K562 (cell line): ENCODE measurements at regions not wholly inside any gene's neighbourhood (a gene's known extent, or its start where the extent isn't known, plus 50 kb on each side); places are given as distances from the start of the nearest gene placed in this dataset.

ENCODE experiments used
- ATAC-seq: fragments of 200-7000 bp; cut with Tn5 transposase; 3 replicates; pipeline ENCODE4 v1.9.1; 2020; ENCODE audit warnings: moderate library complexity
- BruUV-seq: library from RNA; stranded (reverse); fragments of 400-500 nt; replicated peaks from 2 replicates; lab custom pipeline; 2021; lab: Mats Ljungman, UMichigan
- CTCF ChIA-PET: fragments of 300-600 bp; formaldehyde crosslinking; extraction: SDS; loops from one replicate; lab custom pipeline; 2021; ENCODE audit warnings: low intra/inter-chr PET ratio; lab: Yijun Ruan, JAX
- POLR2A ChIA-PET: fragments of 300-600, 350-650 bp; sonication (Branson Sonifier 250); formaldehyde crosslinking; extraction: SDS; loops from one replicate; lab custom pipeline; 2021; ENCODE audit warnings: antibody characterized with exemption, inconsistent platforms; lab: Yijun Ruan, JAX
- DNase-seq, 4 experiments: peaks; one replicate each; pipeline versions ENCODE4 v3.0.0 to v3.0.0-alpha.2; 2011 to 2018; ENCODE audit warnings: low spot score in 3 of 4, mixed read lengths in 3 of 4; ENCODE audit errors: extremely low read depth in 1 of 4
- FAIRE-seq: peaks from 2 replicates; lab custom pipeline; 2011; peaks lifted over from hg19 to GRCh38; lab: Jason Lieb, UNC
- H2AFZ ChIP-seq: 2 replicates; pipeline ENCODE4 v1.6.0; 2011; ENCODE audit warnings: low read depth, low read length, control low read depth, inconsistent platforms
- H3K27ac ChIP-seq: fragments of 200-600 bp; 3 replicates; pipeline ENCODE4 v1.8.0; 2011; ENCODE audit warnings: low read depth, mild to moderate bottlenecking, control low read depth, inconsistent platforms, low read length, moderate library complexity, mixed read lengths; ENCODE audit errors: extremely low read depth
- H3K27me3 ChIP-seq, 2 experiments: fragments of 300-600 bp in 1 of 2; 2 replicates in 1 of 2; 3 replicates in 1 of 2; pipeline versions ENCODE4 v1.6.0 to v1.8.0; 2011; ENCODE audit warnings: inconsistent platforms in 2 of 2, low read length in 2 of 2, mild to moderate bottlenecking in 1 of 2, mixed read lengths in 1 of 2, moderate library complexity in 1 of 2; ENCODE audit not compliant: control insufficient read depth in 2 of 2, insufficient read depth in 2 of 2
- H3K36me3 ChIP-seq: fragments of 300-600 bp; 3 replicates; pipeline ENCODE4 v1.8.0; 2011; ENCODE audit warnings: mild to moderate bottlenecking, low read length, inconsistent platforms; ENCODE audit not compliant: control insufficient read depth, insufficient read depth
- H3K4me1 ChIP-seq, 2 experiments: fragments of 200-600 bp in 1 of 2; replicated peaks in 1 of 2; 2 replicates in 1 of 2; 3 replicates in 1 of 2; pipeline versions ENCODE4 v1.5.1 to v1.8.0; 2011; ENCODE audit warnings: inconsistent platforms in 2 of 2, low read length in 2 of 2, mild to moderate bottlenecking in 1 of 2, mixed read lengths in 1 of 2, moderate library complexity in 1 of 2; ENCODE audit not compliant: control insufficient read depth in 2 of 2, insufficient read depth in 2 of 2
- H3K4me2 ChIP-seq: 2 replicates; pipeline ENCODE4 v1.6.1; 2011; ENCODE audit warnings: low read length, control low read depth, inconsistent platforms, mixed read lengths; ENCODE audit not compliant: insufficient read depth
- H3K4me3 ChIP-seq: fragments of 200-600 bp; sonication (generic), shearing (Covaris generic); 2 replicates; pipeline ENCODE4 v1.5.1; 2016; ENCODE audit warnings: control low read depth, inconsistent platforms
- H3K79me2 ChIP-seq: fragments of 200-600 bp; 3 replicates; pipeline ENCODE4 v1.8.0; 2011; ENCODE audit warnings: low read length, inconsistent platforms; ENCODE audit not compliant: control insufficient read depth, insufficient read depth
- H3K9ac ChIP-seq, 2 experiments: 2 replicates each; pipeline versions ENCODE4 v1.6.0 to v1.6.1; 2011; ENCODE audit warnings: low read depth in 2 of 2, low read length in 2 of 2, control low read depth in 1 of 2, inconsistent platforms in 1 of 2, mild to moderate bottlenecking in 1 of 2, mixed read lengths in 1 of 2; ENCODE audit not compliant: insufficient read depth in 1 of 2
- H3K9me1 ChIP-seq: one replicate; pipeline ENCODE4 v1.6.0; 2011; ENCODE audit warnings: inconsistent platforms, mild to moderate bottlenecking, low read length, moderate library complexity; ENCODE audit not compliant: control insufficient read depth, insufficient read depth
- H3K9me3 ChIP-seq: replicated peaks from 2 replicates; pipeline ENCODE4 v1.5.1; 2011; ENCODE audit warnings: low read depth, low read length, inconsistent platforms; ENCODE audit not compliant: control insufficient read depth, insufficient read depth
- H4K20me1 ChIP-seq: replicated peaks from 2 replicates; pipeline ENCODE4 v1.6.1; 2011; ENCODE audit warnings: low read length, inconsistent platforms, mixed read lengths; ENCODE audit not compliant: control insufficient read depth, insufficient read depth
- CBX3 ChIP-seq, 2 experiments: IDR thresholded peaks; 1 replicate in 1 of 2; 2 replicates in 1 of 2; pipeline ENCODE4 v1.6.1; 2012; ENCODE audit warnings: inconsistent platforms in 2 of 2, low read length in 2 of 2, borderline replicate concordance in 1 of 2, control low read depth in 1 of 2
- HDAC3 ChIP-seq: fragments of 450-650 bp; IDR thresholded peaks from 2 replicates; pipeline ENCODE4 v1.6.1; 2018; ENCODE audit warnings: borderline replicate concordance, mild to moderate bottlenecking, moderate library complexity; ENCODE audit not compliant: partially characterized antibody
- KLF10 ChIP-seq: fragments of 250-450 bp; sonication (Bioruptor Pico); IDR thresholded peaks from 2 replicates; pipeline ENCODE4 v1.6.1; 2021; ENCODE audit warnings: matching md5 sums
- MCM7 ChIP-seq, 2 experiments: fragments of 450-650 bp; IDR thresholded peaks; 2 replicates each; pipeline ENCODE4 v1.6.1; 2016 to 2018
- NEUROD1 ChIP-seq: fragments of 150-350 bp; IDR thresholded peaks from 2 replicates; pipeline ENCODE4 v1.6.1; 2014; ENCODE audit warnings: borderline replicate concordance, low read length, low read depth; ENCODE audit not compliant: partially characterized antibody
- SRSF1 ChIP-seq: fragments of 200-400 bp; formaldehyde crosslinking; IDR thresholded peaks from 2 replicates; pipeline ENCODE4 v1.6.1; 2017; ENCODE audit warnings: mild to moderate bottlenecking, low read depth, low read length, moderate library complexity
- STAG1 ChIP-seq: sonication (generic); formaldehyde crosslinking; IDR thresholded peaks from 2 replicates; pipeline ENCODE4 v1.5.0; 2020; ENCODE audit warnings: missing genetic modification reagents, borderline replicate concordance
- TARDBP ChIP-seq: fragments of 450-650 bp; IDR thresholded peaks from 2 replicates; pipeline ENCODE4 v1.6.1; 2016
- ZNF76 ChIP-seq: fragments of 250-450 bp; sonication (Bioruptor Pico); IDR thresholded peaks from 2 replicates; pipeline ENCODE4 v1.4.0; 2020; ENCODE audit warnings: mild to moderate bottlenecking, moderate library complexity, borderline replicate concordance
- WGBS: fragments of 100-300 bp; shearing (Covaris generic); methylation state at CpG from one replicate; pipeline ENCODE4 v1.1.6; 2016; ENCODE audit warnings: low coverage, mixed read lengths; ENCODE audit not compliant: insufficient coverage; ENCODE audit errors: missing lambda C conversion rate; 5-methylcytosine and 5-hydroxymethylcytosine counted together
- in situ Hi-C: fragments of 300-500 bp; cut with MboI; formaldehyde crosslinking; loops from 4 replicates; pipeline ENCODE4 v1.15.0; 2018; ENCODE audit warnings: inconsistent platforms, mixed read lengths
- intact Hi-C: fragments of 100-400 bp; cut with micrococcal nuclease; formaldehyde crosslinking; loops from 2 replicates; pipeline ENCODE4 v1.14.2; 2022
- TF ChIP-seq, protein P1 (sequence below): IDR thresholded peaks from 2 replicates; pipeline ENCODE4 v1.6.1; 2011; ENCODE audit warnings: borderline replicate concordance, low read depth, mild to moderate bottlenecking, moderate library complexity, low read length; ENCODE audit not compliant: insufficient read depth, poor library complexity, severe bottlenecking
- TF ChIP-seq, protein P2 (sequence below), 2 experiments: fragments of 200-800 bp in 1 of 2; sonication (Bioruptor generic) in 1 of 2; sonication (generic) in 1 of 2; formaldehyde crosslinking in 1 of 2; IDR thresholded peaks in 1 of 2; conservative IDR thresholded peaks in 1 of 2; 2 replicates each; pipeline versions ENCODE4 v1.5.0 to v1.6.1; 2016 to 2020; ENCODE audit warnings: missing compliant biosample characterization in 1 of 2, missing genetic modification characterization in 1 of 2, missing genetic modification reagents in 1 of 2
- TF ChIP-seq, protein P3 (sequence below): IDR thresholded peaks from 3 replicates; pipeline ENCODE4 v1.6.1; 2011; ENCODE audit warnings: borderline replicate concordance, mild to moderate bottlenecking, moderate library complexity; ENCODE audit not compliant: insufficient read length; ENCODE audit errors: extremely low read depth
- TF ChIP-seq, protein P4 (sequence below): fragments of 450-650 bp; IDR thresholded peaks from 2 replicates; pipeline ENCODE4 v1.6.1; 2018; ENCODE audit warnings: mild to moderate bottlenecking, low read depth; ENCODE audit not compliant: partially characterized antibody

DNA sequence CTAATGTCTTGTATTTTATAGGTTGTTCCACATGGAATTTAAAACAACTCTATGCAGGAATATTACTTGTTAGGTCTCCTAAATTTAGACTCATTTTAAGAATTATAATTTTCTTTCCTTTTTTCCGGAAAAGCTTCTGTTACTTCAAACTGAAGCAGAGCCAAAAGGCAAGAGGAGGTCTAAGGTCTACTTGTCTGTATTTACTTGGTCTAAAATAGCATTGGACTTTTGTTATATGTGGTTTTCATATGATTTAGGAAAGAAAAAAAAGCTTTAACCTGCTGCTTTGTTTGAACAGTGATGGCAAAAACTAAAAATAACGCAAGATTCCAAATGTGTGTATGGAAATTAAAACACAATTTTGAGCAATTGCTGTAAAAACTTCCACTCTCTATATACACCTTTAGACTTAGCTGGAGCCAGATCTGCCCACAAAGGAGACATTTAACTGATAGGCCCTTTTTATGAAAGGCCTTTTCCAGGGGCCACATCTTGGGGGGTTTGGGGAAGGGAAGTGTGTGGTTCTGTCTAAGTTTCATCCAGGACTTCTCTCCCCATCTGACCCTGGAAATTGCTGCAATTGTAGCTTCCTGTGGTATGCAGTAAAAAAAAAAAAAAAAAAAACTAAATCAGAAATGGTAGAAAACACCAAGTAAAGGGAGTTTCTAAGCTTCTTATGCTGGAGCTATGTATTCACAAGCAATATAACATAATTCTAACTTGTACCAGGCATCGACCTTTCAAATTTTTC lies 307.7 kb upstream of the MEF2C start:
- DNase-seq (no peak), ATAC-seq (no peak), FAIRE-seq (no peak)
- no peak overlapping the region for H3K4me2 ChIP-seq
- no peaks in the 10 kb centered on the region for H3K9me3 ChIP-seq
- no peak for TF ChIP-seq CBX3 (IDR thresholded peaks at IDR 0.05; ENCODE audit: borderline replicate concordance in 1 of 2, low read length in 2 of 2)
- TF ChIP-seq STAG1 (CRISPR knock-in tag) = no peak
- TF ChIP-seq, protein P1, sequence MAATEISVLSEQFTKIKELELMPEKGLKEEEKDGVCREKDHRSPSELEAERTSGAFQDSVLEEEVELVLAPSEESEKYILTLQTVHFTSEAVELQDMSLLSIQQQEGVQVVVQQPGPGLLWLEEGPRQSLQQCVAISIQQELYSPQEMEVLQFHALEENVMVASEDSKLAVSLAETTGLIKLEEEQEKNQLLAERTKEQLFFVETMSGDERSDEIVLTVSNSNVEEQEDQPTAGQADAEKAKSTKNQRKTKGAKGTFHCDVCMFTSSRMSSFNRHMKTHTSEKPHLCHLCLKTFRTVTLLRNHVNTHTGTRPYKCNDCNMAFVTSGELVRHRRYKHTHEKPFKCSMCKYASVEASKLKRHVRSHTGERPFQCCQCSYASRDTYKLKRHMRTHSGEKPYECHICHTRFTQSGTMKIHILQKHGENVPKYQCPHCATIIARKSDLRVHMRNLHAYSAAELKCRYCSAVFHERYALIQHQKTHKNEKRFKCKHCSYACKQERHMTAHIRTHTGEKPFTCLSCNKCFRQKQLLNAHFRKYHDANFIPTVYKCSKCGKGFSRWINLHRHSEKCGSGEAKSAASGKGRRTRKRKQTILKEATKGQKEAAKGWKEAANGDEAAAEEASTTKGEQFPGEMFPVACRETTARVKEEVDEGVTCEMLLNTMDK = no peak
- TF ChIP-seq, protein P2, sequence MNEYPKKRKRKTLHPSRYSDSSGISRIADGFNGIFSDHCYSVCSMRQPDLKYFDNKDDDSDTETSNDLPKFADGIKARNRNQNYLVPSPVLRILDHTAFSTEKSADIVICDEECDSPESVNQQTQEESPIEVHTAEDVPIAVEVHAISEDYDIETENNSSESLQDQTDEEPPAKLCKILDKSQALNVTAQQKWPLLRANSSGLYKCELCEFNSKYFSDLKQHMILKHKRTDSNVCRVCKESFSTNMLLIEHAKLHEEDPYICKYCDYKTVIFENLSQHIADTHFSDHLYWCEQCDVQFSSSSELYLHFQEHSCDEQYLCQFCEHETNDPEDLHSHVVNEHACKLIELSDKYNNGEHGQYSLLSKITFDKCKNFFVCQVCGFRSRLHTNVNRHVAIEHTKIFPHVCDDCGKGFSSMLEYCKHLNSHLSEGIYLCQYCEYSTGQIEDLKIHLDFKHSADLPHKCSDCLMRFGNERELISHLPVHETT (CRISPR knock-in tag; conservative IDR thresholded peaks at IDR 0.05 in 1 of 2, IDR thresholded peaks at IDR 0.05 in 1 of 2) = no peak
- TF ChIP-seq SRSF1 = no peak
- no peak for TF ChIP-seq TARDBP
- no peak for TF ChIP-seq ZNF76 (CRISPR knock-in tag)
- TF ChIP-seq HDAC3 = no peak
- TF ChIP-seq, protein P3, sequence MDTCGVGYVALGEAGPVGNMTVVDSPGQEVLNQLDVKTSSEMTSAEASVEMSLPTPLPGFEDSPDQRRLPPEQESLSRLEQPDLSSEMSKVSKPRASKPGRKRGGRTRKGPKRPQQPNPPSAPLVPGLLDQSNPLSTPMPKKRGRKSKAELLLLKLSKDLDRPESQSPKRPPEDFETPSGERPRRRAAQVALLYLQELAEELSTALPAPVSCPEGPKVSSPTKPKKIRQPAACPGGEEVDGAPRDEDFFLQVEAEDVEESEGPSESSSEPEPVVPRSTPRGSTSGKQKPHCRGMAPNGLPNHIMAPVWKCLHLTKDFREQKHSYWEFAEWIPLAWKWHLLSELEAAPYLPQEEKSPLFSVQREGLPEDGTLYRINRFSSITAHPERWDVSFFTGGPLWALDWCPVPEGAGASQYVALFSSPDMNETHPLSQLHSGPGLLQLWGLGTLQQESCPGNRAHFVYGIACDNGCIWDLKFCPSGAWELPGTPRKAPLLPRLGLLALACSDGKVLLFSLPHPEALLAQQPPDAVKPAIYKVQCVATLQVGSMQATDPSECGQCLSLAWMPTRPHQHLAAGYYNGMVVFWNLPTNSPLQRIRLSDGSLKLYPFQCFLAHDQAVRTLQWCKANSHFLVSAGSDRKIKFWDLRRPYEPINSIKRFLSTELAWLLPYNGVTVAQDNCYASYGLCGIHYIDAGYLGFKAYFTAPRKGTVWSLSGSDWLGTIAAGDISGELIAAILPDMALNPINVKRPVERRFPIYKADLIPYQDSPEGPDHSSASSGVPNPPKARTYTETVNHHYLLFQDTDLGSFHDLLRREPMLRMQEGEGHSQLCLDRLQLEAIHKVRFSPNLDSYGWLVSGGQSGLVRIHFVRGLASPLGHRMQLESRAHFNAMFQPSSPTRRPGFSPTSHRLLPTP = no peak
- no peak for TF ChIP-seq KLF10 (CRISPR knock-in tag)
- no peak for TF ChIP-seq MCM7 (IDR thresholded peaks at IDR 0.05)
- TF ChIP-seq, protein P4, sequence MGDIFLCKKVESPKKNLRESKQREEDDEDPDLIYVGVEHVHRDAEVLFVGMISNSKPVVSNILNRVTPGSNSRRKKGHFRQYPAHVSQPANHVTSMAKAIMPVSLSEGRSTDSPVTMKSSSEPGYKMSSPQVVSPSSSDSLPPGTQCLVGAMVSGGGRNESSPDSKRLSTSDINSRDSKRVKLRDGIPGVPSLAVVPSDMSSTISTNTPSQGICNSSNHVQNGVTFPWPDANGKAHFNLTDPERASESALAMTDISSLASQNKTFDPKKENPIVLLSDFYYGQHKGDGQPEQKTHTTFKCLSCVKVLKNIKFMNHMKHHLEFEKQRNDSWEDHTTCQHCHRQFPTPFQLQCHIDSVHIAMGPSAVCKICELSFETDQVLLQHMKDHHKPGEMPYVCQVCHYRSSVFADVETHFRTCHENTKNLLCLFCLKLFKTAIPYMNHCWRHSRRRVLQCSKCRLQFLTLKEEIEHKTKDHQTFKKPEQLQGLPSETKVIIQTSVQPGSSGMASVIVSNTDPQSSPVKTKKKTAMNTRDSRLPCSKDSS = no peak
- no peak for TF ChIP-seq NEUROD1
- intact Hi-C loops = no loop called here
- no peaks in the 10 kb centered on the region for H3K79me2 ChIP-seq
- H3K9ac ChIP-seq = no peak overlapping the region
- no peaks in the 10 kb centered on the region for H3K4me1 ChIP-seq
- no peak overlapping the region for H3K4me3 ChIP-seq
- H3K27me3 ChIP-seq = no peaks in the 10 kb centered on the region
- H2AFZ ChIP-seq = no peak overlapping the region
- POLR2A ChIA-PET = no interaction called here
- H3K36me3 ChIP-seq = no peaks in the 10 kb centered on the region
- H3K27ac ChIP-seq = no peak overlapping the region
- no peaks in the 10 kb centered on the region for H4K20me1 ChIP-seq
- CTCF ChIA-PET = no interaction called here
- H3K9me1 ChIP-seq = no peaks in the 10 kb centered on the region
- in situ Hi-C loops = no loop called here
- 47% methylated on average over 3 of the region's 3 CpGs for WGBS
- no TSS peak for BruUV-seq
